GM18520 (cell line): ENCODE measurements at regions not wholly inside any gene's neighbourhood (a gene's known extent, or its start where the extent isn't known, plus 50 kb on each side); places are given as distances from the start of the nearest gene placed in this dataset.
"Not testable (repeated sequence)": the region's sequence is repeated elsewhere in the genome, so short reads cannot be mapped to it uniquely, and the experiment has no call there.

ENCODE experiments used
- ATAC-seq: cut with Tn5 transposase; IDR thresholded peaks from one replicate; pipeline ENCODE4 v1.9.1; 2021; ENCODE audit not compliant: unreplicated experiment

DNA sequence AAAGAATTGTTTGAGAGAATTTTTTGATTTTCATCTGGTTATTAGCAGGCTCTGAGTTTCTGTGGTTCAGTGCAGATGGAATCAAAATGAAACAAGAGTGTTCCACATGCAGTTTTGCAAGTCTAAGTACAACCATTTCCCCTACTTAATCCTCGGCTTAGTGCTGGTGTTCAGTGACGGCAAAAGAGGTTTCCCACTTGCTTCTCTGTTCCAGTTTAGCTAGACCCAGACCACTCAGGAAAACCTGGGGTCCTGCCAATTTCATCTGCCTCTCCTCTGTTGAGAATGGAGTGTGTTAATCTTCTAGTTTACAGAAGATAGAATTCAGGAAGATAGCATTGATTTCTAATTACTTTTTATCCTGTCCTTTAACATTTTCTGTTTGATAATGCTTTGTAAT is 996.2 kb upstream of the FANCL start:
- no peak for ATAC-seq

- ATAC-seq: no peak
Observed at GRCh38 chr2:59236723-59237122, 995.6 kb upstream of the FANCL start.

- ATAC-seq: no peak
Observed at GRCh38 chr2:59233920-59234319, 992.8 kb upstream of the FANCL start.

DNA sequence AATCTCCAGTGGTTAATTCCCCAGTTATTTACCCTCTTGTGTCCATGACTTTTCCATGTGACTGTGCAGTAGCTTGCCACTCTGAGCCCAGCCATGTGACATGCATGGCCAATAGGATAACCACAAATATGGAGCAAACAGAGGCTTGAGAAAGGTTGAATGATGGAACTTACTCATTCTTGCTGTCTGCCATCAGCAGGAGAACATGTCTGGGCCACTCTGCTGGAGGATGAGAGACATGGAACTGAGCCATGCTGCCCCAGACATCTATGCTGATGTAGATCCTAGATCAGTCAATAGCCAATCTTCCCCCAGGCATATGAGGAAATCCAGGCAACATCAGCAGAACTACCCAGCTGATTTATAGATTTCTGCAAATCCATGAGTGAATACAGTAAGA is 992.3 kb upstream of the FANCL start:
- ATAC-seq: no peak

DNA sequence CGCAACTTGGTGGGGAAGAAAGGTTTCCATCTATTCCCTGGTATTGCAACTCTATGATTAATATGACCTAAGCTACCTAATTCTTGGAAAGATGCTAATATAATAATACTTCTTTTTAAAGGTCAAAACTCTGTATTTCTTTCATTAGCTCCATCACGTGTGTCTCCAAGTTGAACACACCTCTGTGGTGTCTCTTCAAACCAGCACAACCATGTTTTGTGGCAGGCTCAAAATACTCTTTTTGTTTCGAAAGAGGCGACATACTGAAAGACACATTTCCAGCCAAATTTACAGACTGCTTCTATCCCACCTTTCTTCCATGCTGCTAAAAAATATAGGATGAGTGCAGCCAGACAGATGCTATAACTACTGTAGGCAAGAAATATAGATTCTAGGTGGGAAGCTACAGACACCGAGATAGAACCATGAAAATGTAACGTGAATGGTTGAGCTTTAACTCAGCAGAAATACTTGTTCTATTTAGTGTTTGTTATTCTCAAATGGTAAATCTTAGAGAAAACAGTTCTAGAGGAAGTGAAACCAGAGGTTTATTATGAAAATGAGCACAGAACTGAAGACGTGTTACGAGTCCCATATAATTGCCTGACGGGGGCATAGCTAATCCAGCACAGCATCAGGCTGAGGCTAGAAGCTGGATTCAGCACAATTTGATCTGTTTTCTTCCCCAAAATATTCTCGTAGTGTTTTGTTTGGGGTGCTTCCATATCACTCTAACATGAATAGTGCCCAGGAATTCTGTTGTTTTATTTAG is 991.5 kb upstream of the FANCL start:
- ATAC-seq: peak; percentile 94

DNA sequence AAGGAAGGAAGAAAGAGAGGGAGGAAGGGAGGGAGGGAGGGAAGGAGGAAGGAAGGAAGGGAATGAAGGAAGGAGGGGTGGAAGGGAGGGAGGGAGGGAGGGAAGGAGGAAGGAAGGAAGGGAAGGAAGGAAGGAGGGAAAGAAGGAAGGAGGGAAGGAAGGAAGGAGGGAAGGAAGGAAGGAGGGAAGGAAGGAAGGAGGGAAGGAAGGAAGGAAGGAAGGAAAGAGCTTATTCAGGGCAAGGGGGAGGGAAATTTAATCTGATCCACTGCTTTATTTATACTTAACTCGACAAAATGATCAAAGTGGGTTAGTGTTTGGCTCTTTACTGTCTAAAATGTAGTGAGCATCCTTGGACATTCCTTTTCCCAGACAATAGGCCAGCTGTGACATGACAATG is 985.2 kb upstream of the FANCL start:
- ATAC-seq: not testable (repeated sequence)

DNA sequence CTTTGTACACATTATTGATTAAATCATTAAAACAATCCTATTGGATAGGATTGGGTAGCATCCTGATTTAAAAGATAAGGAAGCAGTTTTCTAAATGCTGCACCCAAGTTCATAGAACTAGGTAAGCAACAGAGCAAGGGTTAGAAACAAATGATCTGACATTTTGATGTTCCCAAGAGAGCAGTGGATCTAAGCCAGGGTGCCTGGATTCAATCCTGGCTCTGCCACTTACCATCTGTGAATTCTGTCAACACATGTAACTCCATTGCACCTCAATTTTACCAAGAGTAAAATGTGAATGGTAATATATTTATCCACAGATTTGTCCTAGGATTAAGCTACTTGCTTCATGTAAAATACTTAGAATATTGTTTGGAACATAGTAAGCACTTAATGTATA is 982.6 kb upstream of the FANCL start:
- no peak for ATAC-seq

- no peak for ATAC-seq
Observed at GRCh38 chr2:59217360-59217759, 976.2 kb upstream of the FANCL start.

DNA sequence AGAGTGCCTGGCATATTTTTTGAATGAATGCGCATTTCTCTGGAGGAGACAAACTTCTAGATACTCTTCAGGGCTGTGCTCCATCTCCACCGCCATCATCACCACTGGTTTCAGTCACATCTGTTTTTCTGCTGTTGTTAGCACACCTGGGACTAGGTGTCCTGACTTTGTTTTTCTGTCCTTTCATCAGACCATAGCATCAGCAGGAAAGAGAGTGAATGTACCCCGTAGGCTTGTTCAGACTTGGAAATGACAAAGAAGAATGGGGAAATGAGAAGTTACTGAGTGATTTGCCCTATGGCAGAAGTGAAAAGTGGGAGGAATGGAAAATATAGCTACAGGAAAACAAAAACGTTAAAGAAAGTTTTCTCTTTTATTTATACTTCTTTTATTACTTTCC is 965.2 kb upstream of the FANCL start:
- ATAC-seq: no peak

DNA sequence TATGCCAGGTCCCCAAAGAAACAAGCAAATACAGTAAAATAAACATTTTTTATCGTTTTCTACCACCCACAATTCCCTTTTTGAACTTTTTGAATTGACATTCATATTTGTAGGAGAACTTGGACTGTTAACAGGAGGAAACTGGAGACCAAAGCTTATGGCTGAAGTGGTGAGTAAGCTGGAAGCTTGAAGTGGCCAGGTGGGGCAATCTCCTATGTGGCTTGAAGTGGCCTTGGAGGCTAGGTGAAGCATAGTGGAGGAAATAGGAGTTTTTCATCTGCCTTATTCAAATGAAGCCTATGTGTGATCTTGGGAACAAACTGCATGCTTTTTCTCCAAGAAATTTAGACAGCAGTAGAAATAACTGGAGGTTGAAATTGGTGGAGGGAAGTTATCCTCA is 962.9 kb upstream of the FANCL start:
- ATAC-seq: no peak

DNA sequence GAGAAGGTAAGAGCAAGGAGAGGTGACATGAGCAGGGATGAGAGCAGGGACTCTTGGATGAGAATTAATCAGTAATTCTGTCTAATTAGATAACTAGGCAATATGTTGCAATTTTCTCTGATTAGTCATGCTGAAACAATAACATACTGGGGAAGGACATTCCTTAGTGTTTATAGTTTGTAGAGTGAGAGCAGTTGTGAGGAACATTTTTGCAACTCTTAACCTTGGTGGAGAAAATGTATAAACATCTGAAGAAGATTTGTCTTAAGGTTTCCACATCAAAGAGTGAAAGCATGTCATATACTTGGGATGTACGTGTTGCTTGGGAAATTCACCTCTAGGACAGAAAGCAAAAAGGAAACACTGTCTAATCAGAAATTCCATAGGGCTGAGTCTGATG is 955.4 kb upstream of the FANCL start:
- ATAC-seq: no peak

GRCh38 chr2:59195851-59196250 is 954.7 kb upstream of the FANCL start:
- ATAC-seq: no peak

- no peak for ATAC-seq
Observed at GRCh38 chr2:59191781-59192180, 950.7 kb upstream of the FANCL start.

DNA sequence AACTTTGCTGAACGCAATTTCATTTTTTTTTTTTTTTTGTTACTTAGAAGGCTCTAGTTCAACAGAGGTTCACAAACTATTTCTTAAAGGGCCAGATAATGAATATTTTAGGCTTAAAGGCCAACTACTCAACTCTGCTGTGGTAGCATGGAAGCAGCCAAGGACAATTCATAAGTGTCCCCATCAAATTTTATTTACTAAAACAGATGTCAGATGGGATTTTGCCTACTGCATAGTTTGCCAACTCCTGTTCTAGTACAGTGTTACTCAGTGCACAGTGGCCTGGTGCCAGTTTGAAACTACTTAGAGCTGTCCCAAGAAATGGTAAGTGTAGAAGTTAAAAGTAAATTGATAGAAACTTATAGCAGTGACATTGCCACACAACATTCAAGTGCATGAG is 949.4 kb upstream of the FANCL start:
- ATAC-seq: no peak

- ATAC-seq: no peak
Observed at GRCh38 chr2:59184276-59185020, 943.3 kb upstream of the FANCL start.

DNA sequence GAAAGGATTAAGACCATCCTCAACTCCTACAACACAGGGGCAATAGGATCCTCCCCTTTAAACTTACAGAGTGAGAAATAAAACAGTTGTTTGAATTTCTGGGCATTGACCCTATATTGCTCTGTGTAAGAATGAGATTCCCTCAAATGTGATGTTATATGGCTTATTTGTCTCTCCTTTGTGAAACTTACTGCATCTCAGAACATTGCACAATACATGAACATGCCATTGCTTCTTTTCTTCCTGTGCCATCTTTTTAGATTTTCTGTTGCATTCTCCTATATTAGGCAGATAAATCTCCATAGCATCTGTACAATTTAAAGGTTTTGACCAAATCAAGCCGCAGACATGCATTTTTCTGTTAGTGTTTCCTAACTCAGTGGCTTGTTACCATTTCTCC is 941.9 kb upstream of the FANCL start:
- no peak for ATAC-seq

DNA sequence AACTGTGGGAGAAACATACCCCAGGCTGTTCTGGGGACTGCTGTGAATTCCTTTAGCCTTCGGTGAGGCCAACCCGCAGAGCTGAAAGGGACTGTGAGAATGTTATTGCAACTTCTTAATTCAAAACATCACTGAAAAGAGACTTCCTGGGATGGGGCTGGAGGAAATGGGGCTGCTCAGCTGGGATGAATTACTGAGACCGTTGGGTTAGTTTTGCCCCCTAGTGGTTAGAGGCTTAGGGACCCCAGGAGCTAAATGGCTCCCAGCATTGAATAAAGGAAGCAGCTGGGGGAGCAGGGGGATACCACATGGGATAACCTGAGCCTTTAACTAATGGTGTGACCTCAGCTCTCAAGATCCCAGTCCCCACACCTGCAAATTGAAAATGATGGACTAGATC is 941.1 kb upstream of the FANCL start:
- no peak for ATAC-seq

- ATAC-seq: no peak
Observed at GRCh38 chr2:59181347-59181746, 940.2 kb upstream of the FANCL start.

DNA sequence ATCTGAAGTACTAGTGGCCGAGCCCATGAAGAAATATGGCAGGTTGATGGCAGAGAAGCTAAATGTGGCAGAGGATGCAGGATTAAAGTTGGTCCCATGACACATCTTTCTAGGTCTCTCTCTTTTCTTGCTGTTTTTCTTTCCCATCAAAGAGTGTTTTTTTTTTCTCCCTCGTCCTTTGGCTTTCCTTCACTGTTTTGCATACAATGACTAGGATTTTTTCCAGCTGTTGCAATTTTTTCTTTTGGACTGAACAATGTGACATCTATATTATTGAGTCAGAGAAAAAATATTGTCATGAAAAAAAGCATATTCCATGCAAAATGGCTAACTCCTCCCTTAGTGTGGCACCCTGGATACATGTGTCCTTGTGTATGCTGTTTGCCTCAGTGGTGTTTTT is 939.5 kb upstream of the FANCL start:
- no peak for ATAC-seq

- ATAC-seq: no peak
Observed at GRCh38 chr2:59180111-59180510, 939.0 kb upstream of the FANCL start.

- ATAC-seq: no peak
Observed at GRCh38 chr2:59177748-59178147, 936.6 kb upstream of the FANCL start.

DNA sequence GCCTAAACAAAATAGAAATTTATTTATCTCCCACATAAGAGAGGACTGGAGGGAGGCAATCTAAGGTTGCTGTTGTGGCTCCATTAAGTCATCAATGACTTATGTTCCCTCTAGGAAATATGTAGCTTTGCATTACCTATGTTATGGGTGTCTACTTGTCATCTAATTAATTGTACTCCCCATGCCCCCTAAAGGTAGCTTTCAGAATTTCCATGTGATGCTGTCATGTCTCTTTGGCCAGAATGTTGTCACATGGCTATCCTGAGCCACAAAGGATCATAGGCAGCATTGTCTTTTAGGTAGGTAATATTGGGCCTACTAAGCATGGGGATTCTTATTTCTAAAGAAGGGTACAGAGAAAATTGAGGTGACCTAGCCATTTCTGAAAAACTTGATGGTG is 935.6 kb upstream of the FANCL start:
- no peak for ATAC-seq
